DND-41 (cell line): ENCODE measurements at regions not wholly inside any gene's neighbourhood (a gene's known extent, or its start where the extent isn't known, plus 50 kb on each side); places are given as distances from the start of the nearest gene placed in this dataset.

ENCODE experiments used
- ATAC-seq: fragments of 200-7000 bp; cut with Tn5 transposase; 3 replicates; pipeline ENCODE4 v1.9.1; 2021; ENCODE audit warnings: low read depth; ENCODE audit not compliant: insufficient read depth
- DNase-seq: peaks from one replicate; pipeline ENCODE4 v3.0.0-alpha.2; 2020
- H2AFZ ChIP-seq: 2 replicates; pipeline ENCODE4 v1.6.0; 2012; ENCODE audit warnings: low read depth, low read length
- H3K27ac ChIP-seq: 2 replicates; pipeline ENCODE4 v1.5.1; 2012; ENCODE audit warnings: low read length, inconsistent platforms
- H3K27me3 ChIP-seq: fragments of 200-600 bp; sonication (generic); 2 replicates; pipeline ENCODE4 v1.6.0; 2012; ENCODE audit warnings: low read length, mild to moderate bottlenecking, inconsistent platforms; ENCODE audit not compliant: insufficient read depth, poor library complexity
- H3K36me3 ChIP-seq: 2 replicates; pipeline ENCODE4 v1.5.1; 2012; ENCODE audit warnings: low read length, inconsistent platforms; ENCODE audit not compliant: insufficient read depth
- H3K4me1 ChIP-seq: 2 replicates; pipeline ENCODE4 v1.5.1; 2012; ENCODE audit warnings: mild to moderate bottlenecking, low read length; ENCODE audit not compliant: insufficient read depth
- H3K4me2 ChIP-seq: 2 replicates; pipeline ENCODE4 v1.6.0; 2012; ENCODE audit warnings: mild to moderate bottlenecking, moderate library complexity, low read length, inconsistent platforms; ENCODE audit not compliant: insufficient read depth
- H3K4me3 ChIP-seq, 2 experiments: fragments of 200-600 bp in 1 of 2; shearing (Covaris generic) in 1 of 2; 2 replicates each; pipeline ENCODE4 v1.5.1; 2012 to 2016; ENCODE audit warnings: inconsistent platforms in 2 of 2, low read length in 2 of 2, mild to moderate bottlenecking in 2 of 2, low read depth in 1 of 2, moderate library complexity in 1 of 2
- H3K79me2 ChIP-seq: 2 replicates; pipeline ENCODE4 v1.6.0; 2012; ENCODE audit warnings: low read length, inconsistent platforms; ENCODE audit not compliant: insufficient read depth
- H3K9ac ChIP-seq: 2 replicates; pipeline ENCODE4 v1.6.0; 2012; ENCODE audit warnings: low read depth, mild to moderate bottlenecking, inconsistent platforms, low read length, moderate library complexity
- H3K9me3 ChIP-seq: 2 replicates; pipeline ENCODE4 v1.5.1; 2012; ENCODE audit warnings: low read length, moderate library complexity, mild to moderate bottlenecking, inconsistent platforms; ENCODE audit not compliant: insufficient read depth, severe bottlenecking
- H4K20me1 ChIP-seq: 2 replicates; pipeline ENCODE4 v1.6.0; 2012; ENCODE audit warnings: low read length; ENCODE audit not compliant: insufficient read depth
- CTCF ChIP-seq: IDR thresholded peaks from 2 replicates; pipeline ENCODE4 v1.5.1; 2012; ENCODE audit warnings: borderline replicate concordance, low read length, moderate library complexity, mild to moderate bottlenecking; ENCODE audit not compliant: poor library complexity, severe bottlenecking; ENCODE audit errors: extremely low read depth
- EZH2 ChIP-seq: IDR thresholded peaks from 3 replicates; pipeline ENCODE4 v1.6.1; 2012; ENCODE audit warnings: borderline replicate concordance, low read depth, mild to moderate bottlenecking, moderate library complexity, low read length, inconsistent platforms; ENCODE audit not compliant: severe bottlenecking

GRCh38 chr1:30631700-30632099 lies 91.7 kb downstream of the MATN1 start:
- Histone ChIP-seq H2AFZ (no peak overlapping the region), H3K4me3 (no peak overlapping the region), H3K4me1 (no peaks in the 10 kb centered on the region), H3K27ac (no peak overlapping the region), H3K36me3 (no peaks in the 10 kb centered on the region), H3K79me2 (no peaks in the 10 kb centered on the region), H3K4me2 (no peak overlapping the region), H3K9me3 (no peaks in the 10 kb centered on the region), H3K27me3 (peaks cover 7% of the 10 kb centered on the region), H4K20me1 (no peaks in the 10 kb centered on the region), H3K9ac (no peak overlapping the region)
- no peak for TF ChIP-seq CTCF
- TF ChIP-seq EZH2, result no peak
- DNase-seq (no peak), ATAC-seq (no peak)

- no peaks in the 10 kb centered on the region for H3K36me3 ChIP-seq
- H3K27me3 ChIP-seq, result peaks cover 3% of the 10 kb centered on the region
- H3K9me3 ChIP-seq, result no peaks in the 10 kb centered on the region
- H3K4me3 ChIP-seq, result no peak overlapping the region
- H3K9ac ChIP-seq, result no peak overlapping the region
- no peaks in the 10 kb centered on the region for H3K79me2 ChIP-seq
- TF ChIP-seq CTCF (no peak), EZH2 (no peak)
- H2AFZ ChIP-seq, result no peak overlapping the region
- no peak overlapping the region for H3K27ac ChIP-seq
- H3K4me2 ChIP-seq, result no peak overlapping the region
- no peaks in the 10 kb centered on the region for H4K20me1 ChIP-seq
- no peak for DNase-seq
- no peak for ATAC-seq
- H3K4me1 ChIP-seq, result no peaks in the 10 kb centered on the region
Measured at GRCh38 chr1:30629501-30629900, 93.9 kb downstream of the MATN1 start.

GRCh38 chr1:30627994-30628393 lies 95.4 kb downstream of the MATN1 start:
- DNase-seq (no peak), ATAC-seq (no peak)
- Histone ChIP-seq H3K79me2 (no peaks in the 10 kb centered on the region), H3K36me3 (no peaks in the 10 kb centered on the region), H3K9me3 (peaks cover 7% of the 10 kb centered on the region), H3K4me2 (no peak overlapping the region), H4K20me1 (no peaks in the 10 kb centered on the region), H3K4me3 (no peak overlapping the region), H2AFZ (no peak overlapping the region), H3K27ac (no peak overlapping the region), H3K4me1 (no peaks in the 10 kb centered on the region), H3K27me3 (peaks cover 3% of the 10 kb centered on the region), H3K9ac (no peak overlapping the region)
- TF ChIP-seq CTCF (no peak), EZH2 (no peak)

- Histone ChIP-seq H3K27ac (no peak overlapping the region), H3K4me2 (no peak overlapping the region), H4K20me1 (no peaks in the 10 kb centered on the region), H3K9ac (no peak overlapping the region), H3K79me2 (no peaks in the 10 kb centered on the region), H3K36me3 (no peaks in the 10 kb centered on the region), H3K9me3 (peaks cover 7% of the 10 kb centered on the region), H3K27me3 (peaks cover 3% of the 10 kb centered on the region), H3K4me1 (no peaks in the 10 kb centered on the region), H2AFZ (no peak overlapping the region), H3K4me3 (no peak overlapping the region)
- DNase-seq (no peak), ATAC-seq (no peak)
- TF ChIP-seq CTCF, result no peak
- TF ChIP-seq EZH2, result no peak
Measured at GRCh38 chr1:30627206-30627605, 96.2 kb downstream of the MATN1 start.
